PC-3 (cell line): ENCODE measurements at regions not wholly inside any gene's neighbourhood (a gene's known extent, or its start where the extent isn't known, plus 50 kb on each side); places are given as distances from the start of the nearest gene placed in this dataset.

Experiments
- ATAC-seq: fragments of 200-7000 bp; cut with Tn5 transposase; 2 replicates; pipeline ENCODE4 v1.9.1; 2020; ENCODE audit warnings: mild to moderate bottlenecking, moderate library complexity
- BruUV-seq: library from RNA; stranded (reverse); fragments of 400-500 nt; replicated peaks from 2 replicates; lab custom pipeline; 2021; lab: Mats Ljungman, UMichigan
- CTCF ChIA-PET: fragments of 300-600 bp; sonication (Branson Sonifier 250); formaldehyde crosslinking; loops from one replicate; lab custom pipeline; 2022; ENCODE audit warnings: antibody characterized with exemption; lab: Charles Lee
- POLR2A ChIA-PET: fragments of 300-600 bp; sonication (Branson Sonifier 250); formaldehyde crosslinking; loops from one replicate; lab custom pipeline; 2022; ENCODE audit warnings: antibody characterized with exemption; ENCODE audit not compliant: unreplicated experiment; lab: Charles Lee
- DNase-seq: peaks from one replicate; pipeline ENCODE4 v3.0.0-alpha.2; 2015
- H2AFZ ChIP-seq: fragments of 300-600 bp; sonication (generic); 2 replicates; pipeline ENCODE4 v1.6.0; 2016; ENCODE audit warnings: antibody characterized with exemption, low read length
- H3F3A ChIP-seq: fragments of 300-600 bp; sonication (generic); one replicate; pipeline ENCODE4 v1.6.0; 2017; ENCODE audit warnings: antibody characterized with exemption, low read length, control low read depth, mild to moderate bottlenecking; ENCODE audit not compliant: unreplicated experiment
- H3K27ac ChIP-seq: fragments of 300-600 bp; sonication (generic); 2 replicates; pipeline ENCODE4 v1.5.1; 2016; ENCODE audit warnings: mild to moderate bottlenecking, low read length
- H3K27me3 ChIP-seq: fragments of 300-600 bp; sonication (generic); 2 replicates; pipeline ENCODE4 v1.6.1; 2016; ENCODE audit warnings: low read length, mixed read lengths
- H3K36me3 ChIP-seq: fragments of 300-600 bp; sonication (generic); 2 replicates; pipeline ENCODE4 v1.6.1; 2016; ENCODE audit warnings: low read depth, mixed run types, low read length, mixed read lengths
- H3K4me1 ChIP-seq: fragments of 300-600 bp; sonication (generic); 2 replicates; pipeline ENCODE4 v1.5.1; 2016; ENCODE audit warnings: low read length; ENCODE audit not compliant: insufficient read depth
- H3K4me2 ChIP-seq: fragments of 300-600 bp; sonication (generic); 2 replicates; pipeline ENCODE4 v1.6.0; 2016; ENCODE audit warnings: low read length
- H3K4me3 ChIP-seq: fragments of 300-600 bp; sonication (generic); 2 replicates; pipeline ENCODE4 v1.5.1; 2016; ENCODE audit warnings: mild to moderate bottlenecking, low read length, mixed read lengths
- H3K79me2 ChIP-seq: fragments of 300-600 bp; sonication (generic); 2 replicates; pipeline ENCODE4 v1.6.1; 2017; ENCODE audit warnings: low read length, mixed read lengths
- H3K9ac ChIP-seq: fragments of 300-600 bp; sonication (generic); 2 replicates; pipeline ENCODE4 v1.6.0; 2016; ENCODE audit warnings: mild to moderate bottlenecking, low read length
- H3K9me2 ChIP-seq: fragments of 300-600 bp; sonication (generic); replicated peaks from 2 replicates; pipeline ENCODE4 v1.6.1; 2016; ENCODE audit warnings: mixed run types, low read length, mixed read lengths
- H3K9me3 ChIP-seq: fragments of 300-600 bp; sonication (generic); 2 replicates; pipeline ENCODE4 v1.6.1; 2016; ENCODE audit warnings: low read length, mixed read lengths
- H4K20me1 ChIP-seq: fragments of 300-600 bp; sonication (generic); 2 replicates; pipeline ENCODE4 v1.6.1; 2016; ENCODE audit warnings: low read length, mixed read lengths
- EZH2 ChIP-seq: fragments of 300-600 bp; sonication (generic); IDR thresholded peaks from one replicate; pipeline ENCODE4 v1.6.1; 2017; ENCODE audit warnings: antibody characterized with exemption, mild to moderate bottlenecking, low read length; ENCODE audit not compliant: unreplicated experiment
- EZH2phosphoT487 ChIP-seq: fragments of 300-600 bp; sonication (generic); IDR thresholded peaks from 2 replicates; pipeline ENCODE4 v1.6.1; 2018; ENCODE audit warnings: mild to moderate bottlenecking, antibody characterized with exemption, low read length, borderline replicate concordance
- intact Hi-C: fragments of 100-400 bp; cut with micrococcal nuclease; formaldehyde crosslinking; loops from 2 replicates; pipeline ENCODE4 v1.9.0; 2023
- TF ChIP-seq, protein P1 (sequence below): fragments of 300-600 bp; sonication (generic); conservative IDR thresholded peaks from 2 replicates; pipeline ENCODE4 v1.5.1; 2017; ENCODE audit warnings: antibody characterized with exemption, low read depth, mild to moderate bottlenecking, low read length

DNA sequence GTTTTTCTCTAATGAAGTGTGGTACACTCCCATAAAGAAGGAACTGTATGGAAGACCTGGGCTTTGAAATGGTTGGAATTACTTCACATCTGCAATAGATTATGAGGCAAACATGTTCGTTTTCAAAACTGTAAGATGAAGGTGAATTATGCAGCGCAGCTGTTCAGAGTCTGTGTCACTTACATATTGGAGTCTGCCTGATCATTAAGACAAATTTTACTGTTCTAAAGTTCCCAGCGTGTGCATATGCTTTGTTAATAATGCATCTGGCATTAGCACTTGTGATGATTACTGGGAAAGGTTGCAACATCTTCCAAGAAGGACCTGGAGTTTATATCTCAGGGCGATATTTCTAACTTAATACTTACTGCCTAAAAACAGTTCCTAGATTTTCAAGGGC lies 255.2 kb upstream of the ZC3H12C start:
- no peaks in the 10 kb centered on the region for H3F3A ChIP-seq
- CTCF ChIA-PET = no interaction called here
- H3K79me2 ChIP-seq = no peaks in the 10 kb centered on the region
- no TSS peak for BruUV-seq
- no peak overlapping the region for H3K4me2 ChIP-seq
- intact Hi-C loops = no loop called here
- TF ChIP-seq, protein P1, sequence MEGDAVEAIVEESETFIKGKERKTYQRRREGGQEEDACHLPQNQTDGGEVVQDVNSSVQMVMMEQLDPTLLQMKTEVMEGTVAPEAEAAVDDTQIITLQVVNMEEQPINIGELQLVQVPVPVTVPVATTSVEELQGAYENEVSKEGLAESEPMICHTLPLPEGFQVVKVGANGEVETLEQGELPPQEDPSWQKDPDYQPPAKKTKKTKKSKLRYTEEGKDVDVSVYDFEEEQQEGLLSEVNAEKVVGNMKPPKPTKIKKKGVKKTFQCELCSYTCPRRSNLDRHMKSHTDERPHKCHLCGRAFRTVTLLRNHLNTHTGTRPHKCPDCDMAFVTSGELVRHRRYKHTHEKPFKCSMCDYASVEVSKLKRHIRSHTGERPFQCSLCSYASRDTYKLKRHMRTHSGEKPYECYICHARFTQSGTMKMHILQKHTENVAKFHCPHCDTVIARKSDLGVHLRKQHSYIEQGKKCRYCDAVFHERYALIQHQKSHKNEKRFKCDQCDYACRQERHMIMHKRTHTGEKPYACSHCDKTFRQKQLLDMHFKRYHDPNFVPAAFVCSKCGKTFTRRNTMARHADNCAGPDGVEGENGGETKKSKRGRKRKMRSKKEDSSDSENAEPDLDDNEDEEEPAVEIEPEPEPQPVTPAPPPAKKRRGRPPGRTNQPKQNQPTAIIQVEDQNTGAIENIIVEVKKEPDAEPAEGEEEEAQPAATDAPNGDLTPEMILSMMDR = no peak
- TF ChIP-seq EZH2phosphoT487 (no peak), EZH2 (no peak)
- ATAC-seq = no peak
- no peak overlapping the region for H3K27ac ChIP-seq
- DNase-seq = no peak
- no peak overlapping the region for H3K4me3 ChIP-seq
- no peaks in the 10 kb centered on the region for H3K9me3 ChIP-seq
- H3K36me3 ChIP-seq = no peaks in the 10 kb centered on the region
- H2AFZ ChIP-seq = no peak overlapping the region
- no peaks in the 10 kb centered on the region for H3K9me2 ChIP-seq
- POLR2A ChIA-PET = no interaction called here
- H3K4me1 ChIP-seq = no peaks in the 10 kb centered on the region
- peaks cover 44% of the 10 kb centered on the region for H3K27me3 ChIP-seq
- H4K20me1 ChIP-seq = no peaks in the 10 kb centered on the region
- H3K9ac ChIP-seq = no peak overlapping the region

DNA sequence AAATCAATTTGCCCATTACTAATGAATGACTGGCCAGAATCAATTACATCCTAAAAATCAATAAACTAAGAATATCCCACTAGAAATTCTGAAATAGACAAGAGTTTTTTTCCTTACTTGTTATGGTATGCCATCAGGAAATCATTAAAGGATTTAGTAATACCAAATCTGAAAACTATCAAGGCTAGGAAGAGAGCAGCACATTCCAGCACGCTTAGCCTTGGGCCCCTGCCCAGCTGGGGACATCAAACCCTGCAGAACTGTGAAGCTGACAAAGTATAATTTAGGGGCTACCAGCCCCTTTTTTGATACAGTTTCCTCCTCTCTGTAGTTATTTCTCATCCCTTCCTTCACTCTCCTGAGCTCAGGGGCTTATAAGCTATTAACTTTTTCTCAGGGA lies 247.8 kb upstream of the ZC3H12C start:
- no peak for DNase-seq

DNA sequence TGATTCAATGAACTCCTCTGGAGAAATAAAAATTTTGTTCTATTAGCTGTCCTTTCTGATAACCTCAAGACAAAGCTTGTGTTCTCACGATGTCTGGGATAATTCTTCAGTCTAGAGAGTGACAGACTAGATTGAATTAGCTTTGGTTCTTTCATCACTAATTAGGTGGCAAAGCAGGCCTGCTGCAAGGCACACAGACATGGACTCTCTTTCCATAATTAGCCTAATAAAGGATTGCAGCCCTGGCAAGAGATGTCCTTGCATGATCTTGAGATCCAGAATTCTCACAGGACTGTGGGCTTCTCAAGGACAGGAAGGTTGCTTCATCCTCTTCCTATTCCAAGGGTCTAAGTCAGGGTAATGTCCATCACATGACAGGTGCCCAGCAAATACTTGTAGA lies 245.6 kb upstream of the ZC3H12C start:
- ChIA-PET CTCF (no interaction called here), POLR2A (no interaction called here)
- no TSS peak for BruUV-seq
- no peak overlapping the region for H2AFZ ChIP-seq
- no peaks in the 10 kb centered on the region for H3K36me3 ChIP-seq
- no peak for TF ChIP-seq EZH2
- TF ChIP-seq, protein P1 = no peak
- no peak for TF ChIP-seq EZH2phosphoT487
- no peaks in the 10 kb centered on the region for H3K79me2 ChIP-seq
- DNase-seq = no peak
- no peak overlapping the region for H3K4me2 ChIP-seq
- peaks cover 12% of the 10 kb centered on the region for H3K4me1 ChIP-seq
- intact Hi-C loops = no loop called here
- no peak overlapping the region for H3K9ac ChIP-seq
- no peak overlapping the region for H3K4me3 ChIP-seq
- no peaks in the 10 kb centered on the region for H3F3A ChIP-seq
- no peaks in the 10 kb centered on the region for H3K9me3 ChIP-seq
- ATAC-seq = no peak
- no peaks in the 10 kb centered on the region for H4K20me1 ChIP-seq
- no peaks in the 10 kb centered on the region for H3K9me2 ChIP-seq
- H3K27ac ChIP-seq = no peak overlapping the region
- H3K27me3 ChIP-seq = peaks cover 5% of the 10 kb centered on the region; the same call in 1 of the 2 replicates

More for the DNA sequence above, 247.8 kb upstream of the ZC3H12C start:
- H3K27ac ChIP-seq = no peak overlapping the region
- H3K4me3 ChIP-seq = no peak overlapping the region
- no peaks in the 10 kb centered on the region for H3K4me1 ChIP-seq
- TF ChIP-seq, protein P1 = no peak
- TF ChIP-seq EZH2 = no peak
- no peak for TF ChIP-seq EZH2phosphoT487
- intact Hi-C loops = no loop called here
- H2AFZ ChIP-seq = no peak overlapping the region
- no peaks in the 10 kb centered on the region for H3K9me3 ChIP-seq
- H3F3A ChIP-seq = no peaks in the 10 kb centered on the region
- ChIA-PET POLR2A (no interaction called here), CTCF (no interaction called here)
- H3K79me2 ChIP-seq = no peaks in the 10 kb centered on the region
- BruUV-seq = no TSS peak
- no peak for ATAC-seq
- H3K36me3 ChIP-seq = no peaks in the 10 kb centered on the region
- H3K4me2 ChIP-seq = no peak overlapping the region
- H3K9ac ChIP-seq = no peak overlapping the region
- peaks cover 13% of the 10 kb centered on the region for H3K27me3 ChIP-seq
- H4K20me1 ChIP-seq = no peaks in the 10 kb centered on the region
- H3K9me2 ChIP-seq = no peaks in the 10 kb centered on the region
